ENCODE measurements at regions not wholly inside any gene's neighbourhood (a gene's known extent, or its start where the extent isn't known, plus 50 kb on each side); places are given as distances from the start of the nearest gene placed in this dataset.
"Not testable (repeated sequence)": the region's sequence is repeated elsewhere in the genome, so short reads cannot be mapped to it uniquely, and the experiment has no call there.

GRCh38 chr2:158868386-158868785, 73.3 kb downstream of the DAPL1 start:
- not testable (repeated sequence) for TF ChIP-seq CTCF (IDR thresholded peaks at IDR 0.05); EZH2 (IDR thresholded peaks at IDR 0.05; ENCODE audit: borderline replicate concordance, insufficient read depth, low read depth, low read length, poor library complexity, severe bottlenecking)

All from B cell (primary cell).